ENCODE measurements at regions not wholly inside any gene's neighbourhood (a gene's known extent, or its start where the extent isn't known, plus 50 kb on each side); places are given as distances from the start of the nearest gene placed in this dataset.

DNA sequence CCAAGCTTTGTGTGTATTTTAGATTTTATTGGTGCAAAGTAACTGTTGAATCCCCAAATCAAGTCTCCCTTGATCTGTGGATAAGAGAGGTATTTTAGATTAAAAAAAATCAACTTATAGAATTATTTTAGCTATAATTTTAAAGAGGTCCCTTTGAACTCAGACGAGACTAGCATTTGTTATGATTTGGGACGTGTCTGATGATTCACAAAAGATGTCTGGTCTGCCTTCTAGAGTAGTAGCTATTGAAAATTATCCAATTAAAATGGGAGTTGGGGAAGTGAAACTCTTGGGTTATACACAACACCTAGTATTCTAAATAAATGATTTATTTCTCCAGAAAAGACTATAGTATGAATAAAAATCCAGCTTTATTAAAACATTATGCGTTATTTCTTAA, 227.9 kb upstream of the GRIA4 start:
- no peak overlapping the region for H3K27ac Mint-ChIP-seq
- Histone ChIP-seq H3K4me1 (ENCODE audit: control insufficient read depth, insufficient read depth, low read length, poor library complexity, severe bottlenecking) (no peaks in the 10 kb centered on the region), H3K9me3 (ENCODE audit: control insufficient read depth in 2 of 2, low read length in 2 of 2) (no peaks in the 10 kb centered on the region), H3K27ac (ENCODE audit: insufficient read depth, low read length, poor library complexity, severe bottlenecking) (no peak overlapping the region), H3K4me3 (ENCODE audit: low read depth, low read length) (no peak overlapping the region), H3K36me3 (ENCODE audit: control insufficient read depth, insufficient read depth, low read length) (no peaks in the 10 kb centered on the region), H3K27me3 (ENCODE audit: control insufficient read depth, insufficient read depth, low read length) (no peaks in the 10 kb centered on the region)
- DNase-seq (no peak), ATAC-seq (ENCODE audit: low read depth in 2 of 2) (no peak)
- H3K9me3 Mint-ChIP-seq: no peaks in the 10 kb centered on the region
- no peaks in the 10 kb centered on the region for H3K27me3 Mint-ChIP-seq
- no peaks in the 10 kb centered on the region for H3K36me3 Mint-ChIP-seq
- no peaks in the 10 kb centered on the region for H3K4me1 Mint-ChIP-seq
- H3K4me3 Mint-ChIP-seq: no peak overlapping the region

DNA sequence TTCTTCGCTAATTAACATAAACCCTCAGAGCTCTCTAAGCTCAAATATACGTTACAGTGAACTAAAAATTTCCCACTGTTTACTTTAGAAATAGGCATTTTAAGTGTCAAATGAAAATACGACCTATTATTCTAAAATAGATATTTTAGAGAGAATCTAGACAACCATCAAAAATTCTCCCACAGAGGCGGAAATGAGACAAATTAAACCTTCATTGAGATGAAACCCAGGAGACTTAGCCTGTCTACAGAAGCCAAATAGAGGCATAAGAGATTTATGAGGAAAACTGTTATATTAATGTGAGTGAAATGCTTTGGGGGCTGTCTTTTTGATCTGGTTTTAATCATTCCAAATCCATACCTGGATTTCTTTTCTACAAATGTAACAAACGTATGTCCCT, 232.0 kb upstream of the GRIA4 start:
- H3K4me3 Mint-ChIP-seq: no peak overlapping the region
- H3K27me3 Mint-ChIP-seq: no peaks in the 10 kb centered on the region
- H3K4me3 ChIP-seq (ENCODE audit: low read depth, low read length): no peak overlapping the region
- H3K27ac ChIP-seq (ENCODE audit: insufficient read depth, low read length, poor library complexity, severe bottlenecking): no peak overlapping the region
- no peaks in the 10 kb centered on the region for H3K4me1 Mint-ChIP-seq
- H3K36me3 Mint-ChIP-seq: no peaks in the 10 kb centered on the region
- no peaks in the 10 kb centered on the region for H3K36me3 ChIP-seq (ENCODE audit: control insufficient read depth, insufficient read depth, low read length)
- H3K9me3 ChIP-seq (ENCODE audit: control insufficient read depth in 2 of 2, low read length in 2 of 2): no peaks in the 10 kb centered on the region
- no peak overlapping the region for H3K27ac Mint-ChIP-seq
- H3K4me1 ChIP-seq (ENCODE audit: control insufficient read depth, insufficient read depth, low read length, poor library complexity, severe bottlenecking): no peaks in the 10 kb centered on the region
- H3K27me3 ChIP-seq (ENCODE audit: control insufficient read depth, insufficient read depth, low read length): no peaks in the 10 kb centered on the region
- no peak for DNase-seq
- no peak for ATAC-seq (ENCODE audit: low read depth in 2 of 2)
- peaks cover 0 to 20% (median 0%) of the 10 kb centered on the region in 7 donors for H3K9me3 Mint-ChIP-seq

- ATAC-seq (ENCODE audit: low read depth in 2 of 2) (no peak), DNase-seq (no peak)
- Histone ChIP-seq H3K27ac (ENCODE audit: insufficient read depth, low read length, poor library complexity, severe bottlenecking) (no peak overlapping the region), H3K9me3 (ENCODE audit: control insufficient read depth in 2 of 2, low read length in 2 of 2) (no peaks in the 10 kb centered on the region), H3K4me1 (ENCODE audit: control insufficient read depth, insufficient read depth, low read length, poor library complexity, severe bottlenecking) (no peaks in the 10 kb centered on the region), H3K27me3 (ENCODE audit: control insufficient read depth, insufficient read depth, low read length) (no peaks in the 10 kb centered on the region), H3K4me3 (ENCODE audit: low read depth, low read length) (no peak overlapping the region), H3K36me3 (ENCODE audit: control insufficient read depth, insufficient read depth, low read length) (no peaks in the 10 kb centered on the region)
- no peak overlapping the region for H3K4me3 Mint-ChIP-seq
- no peak overlapping the region for H3K27ac Mint-ChIP-seq
- H3K27me3 Mint-ChIP-seq: no peaks in the 10 kb centered on the region
- peaks cover 0 to 20% (median 0%) of the 10 kb centered on the region in 7 donors for H3K9me3 Mint-ChIP-seq
- H3K4me1 Mint-ChIP-seq: no peaks in the 10 kb centered on the region
- H3K36me3 Mint-ChIP-seq: no peaks in the 10 kb centered on the region
These were observed 232.6 kb upstream of the CARD18 start for GRCh38 chr11:105372206-105372605.

- ATAC-seq (ENCODE audit: low read depth in 2 of 2) (no peak), DNase-seq (no peak)
- Histone ChIP-seq H3K27me3 (ENCODE audit: control insufficient read depth, insufficient read depth, low read length) (no peaks in the 10 kb centered on the region), H3K36me3 (ENCODE audit: control insufficient read depth, insufficient read depth, low read length) (no peaks in the 10 kb centered on the region), H3K4me3 (ENCODE audit: low read depth, low read length) (no peak overlapping the region), H3K9me3 (ENCODE audit: control insufficient read depth in 2 of 2, low read length in 2 of 2) (no peaks in the 10 kb centered on the region), H3K4me1 (ENCODE audit: control insufficient read depth, insufficient read depth, low read length, poor library complexity, severe bottlenecking) (no peaks in the 10 kb centered on the region), H3K27ac (ENCODE audit: insufficient read depth, low read length, poor library complexity, severe bottlenecking) (no peak overlapping the region)
- Mint-ChIP-seq H3K36me3 (no peaks in the 10 kb centered on the region), H3K4me1 (no peaks in the 10 kb centered on the region), H3K9me3 (peaks cover 0 to 17% (median 0%) of the 10 kb centered on the region in 7 donors), H3K27me3 (no peaks in the 10 kb centered on the region), H3K27ac (no peak overlapping the region), H3K4me3 (no peak overlapping the region)
These were observed 231.7 kb upstream of the CARD18 start for GRCh38 chr11:105371311-105371710.

DNA sequence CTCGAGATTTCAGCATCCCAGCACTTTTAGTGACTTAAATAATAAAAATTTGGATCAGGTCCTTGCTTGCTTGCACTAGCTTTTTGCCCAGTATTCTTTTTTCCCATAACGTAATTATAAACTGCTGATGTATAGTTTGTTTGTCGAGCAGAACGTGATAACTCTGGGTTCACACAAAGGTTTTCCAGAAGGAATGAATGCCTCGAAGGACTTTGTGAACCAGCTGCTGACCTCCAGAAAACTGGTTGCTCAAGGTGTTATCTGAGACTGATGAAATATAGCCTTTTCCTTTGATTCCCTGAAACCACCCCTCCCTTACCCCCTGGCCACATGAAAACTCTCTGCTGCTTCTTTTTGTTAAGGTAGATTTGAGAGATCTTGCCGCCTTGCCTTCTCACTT, 229.1 kb upstream of the CARD18 start:
- no peak overlapping the region for H3K27ac ChIP-seq (ENCODE audit: insufficient read depth, low read length, poor library complexity, severe bottlenecking)
- Mint-ChIP-seq H3K4me1 (no peaks in the 10 kb centered on the region), H3K27ac (no peak overlapping the region), H3K4me3 (no peak overlapping the region), H3K36me3 (no peaks in the 10 kb centered on the region), H3K9me3 (no peaks in the 10 kb centered on the region), H3K27me3 (no peaks in the 10 kb centered on the region)
- H3K36me3 ChIP-seq (ENCODE audit: control insufficient read depth, insufficient read depth, low read length): no peaks in the 10 kb centered on the region
- DNase-seq: no peak
- H3K4me1 ChIP-seq (ENCODE audit: control insufficient read depth, insufficient read depth, low read length, poor library complexity, severe bottlenecking): no peaks in the 10 kb centered on the region
- H3K9me3 ChIP-seq (ENCODE audit: control insufficient read depth in 2 of 2, low read length in 2 of 2): no peaks in the 10 kb centered on the region
- no peak overlapping the region for H3K4me3 ChIP-seq (ENCODE audit: low read depth, low read length)
- H3K27me3 ChIP-seq (ENCODE audit: control insufficient read depth, insufficient read depth, low read length): no peaks in the 10 kb centered on the region
- no peak for ATAC-seq (ENCODE audit: low read depth in 2 of 2)

DNA sequence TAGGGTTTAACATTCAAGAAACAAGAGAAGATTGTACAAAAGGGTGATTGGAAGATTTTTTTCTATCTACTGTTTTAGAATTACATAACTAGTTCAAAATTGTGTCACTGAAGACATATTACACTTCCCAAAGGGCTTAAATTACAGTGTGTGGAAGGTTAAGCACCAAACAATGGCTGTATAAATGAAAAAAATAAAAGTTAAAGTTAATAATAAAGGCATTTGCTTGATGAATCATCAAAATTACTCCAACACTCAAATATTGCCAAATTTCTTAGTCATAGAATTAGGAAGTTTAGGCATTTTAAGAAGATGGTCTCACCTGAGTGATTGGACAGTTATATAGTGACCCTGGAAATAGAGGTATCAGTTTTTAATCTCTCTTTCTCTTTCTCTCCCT, 227.6 kb upstream of the CARD18 start:
- Histone ChIP-seq H3K4me3 (ENCODE audit: low read depth, low read length) (no peak overlapping the region), H3K27me3 (ENCODE audit: control insufficient read depth, insufficient read depth, low read length) (no peaks in the 10 kb centered on the region), H3K4me1 (ENCODE audit: control insufficient read depth, insufficient read depth, low read length, poor library complexity, severe bottlenecking) (no peaks in the 10 kb centered on the region), H3K27ac (ENCODE audit: insufficient read depth, low read length, poor library complexity, severe bottlenecking) (no peak overlapping the region), H3K36me3 (ENCODE audit: control insufficient read depth, insufficient read depth, low read length) (no peaks in the 10 kb centered on the region), H3K9me3 (ENCODE audit: control insufficient read depth in 2 of 2, low read length in 2 of 2) (no peaks in the 10 kb centered on the region)
- Mint-ChIP-seq H3K9me3 (no peaks in the 10 kb centered on the region), H3K27me3 (no peaks in the 10 kb centered on the region), H3K36me3 (no peaks in the 10 kb centered on the region), H3K27ac (no peak overlapping the region), H3K4me3 (no peak overlapping the region), H3K4me1 (no peaks in the 10 kb centered on the region)
- DNase-seq (no peak), ATAC-seq (ENCODE audit: low read depth in 2 of 2) (no peak)

DNA sequence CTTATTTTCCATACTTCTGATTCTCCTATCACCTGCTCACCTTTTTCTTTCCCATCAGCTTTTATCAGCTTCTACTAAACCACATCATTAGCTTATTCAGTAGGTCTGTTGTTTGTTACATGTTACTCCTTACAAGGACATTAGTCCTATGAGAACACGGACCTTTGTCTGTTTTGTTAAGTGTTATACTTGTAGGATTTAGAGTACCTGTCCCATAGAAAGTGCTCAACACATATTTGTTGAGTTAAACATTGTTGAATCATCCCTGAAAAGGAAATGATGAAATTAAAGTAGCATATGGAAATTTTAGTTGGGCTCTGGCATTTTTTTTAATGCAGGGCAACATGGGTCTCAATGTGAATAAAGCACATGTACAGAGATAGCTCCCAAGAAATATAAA, 222.1 kb upstream of the CARD18 start:
- Histone ChIP-seq H3K9me3 (ENCODE audit: control insufficient read depth in 2 of 2, low read length in 2 of 2) (no peaks in the 10 kb centered on the region), H3K36me3 (ENCODE audit: control insufficient read depth, insufficient read depth, low read length) (no peaks in the 10 kb centered on the region), H3K4me3 (ENCODE audit: low read depth, low read length) (no peak overlapping the region), H3K27ac (ENCODE audit: insufficient read depth, low read length, poor library complexity, severe bottlenecking) (no peak overlapping the region), H3K4me1 (ENCODE audit: control insufficient read depth, insufficient read depth, low read length, poor library complexity, severe bottlenecking) (no peaks in the 10 kb centered on the region), H3K27me3 (ENCODE audit: control insufficient read depth, insufficient read depth, low read length) (no peaks in the 10 kb centered on the region)
- Mint-ChIP-seq H3K27ac (no peak overlapping the region), H3K4me1 (peaks cover 0 to 2% (median 0%) of the 10 kb centered on the region in 4 donors), H3K9me3 (no peaks in the 10 kb centered on the region), H3K4me3 (no peak overlapping the region), H3K36me3 (no peaks in the 10 kb centered on the region), H3K27me3 (no peaks in the 10 kb centered on the region)
- DNase-seq (no peak), ATAC-seq (ENCODE audit: low read depth in 2 of 2) (no peak)

- Histone ChIP-seq H3K27ac (ENCODE audit: insufficient read depth, low read length, poor library complexity, severe bottlenecking) (no peak overlapping the region), H3K9me3 (ENCODE audit: control insufficient read depth in 2 of 2, low read length in 2 of 2) (no peaks in the 10 kb centered on the region), H3K27me3 (ENCODE audit: control insufficient read depth, insufficient read depth, low read length) (no peaks in the 10 kb centered on the region), H3K36me3 (ENCODE audit: control insufficient read depth, insufficient read depth, low read length) (no peaks in the 10 kb centered on the region), H3K4me3 (ENCODE audit: low read depth, low read length) (no peak overlapping the region), H3K4me1 (ENCODE audit: control insufficient read depth, insufficient read depth, low read length, poor library complexity, severe bottlenecking) (no peaks in the 10 kb centered on the region)
- no peaks in the 10 kb centered on the region for H3K27me3 Mint-ChIP-seq
- no peak overlapping the region for H3K4me3 Mint-ChIP-seq
- H3K4me1 Mint-ChIP-seq: peaks cover 0 to 2% (median 0%) of the 10 kb centered on the region in 4 donors
- ATAC-seq (ENCODE audit: low read depth in 2 of 2) (no peak), DNase-seq (no peak)
- H3K27ac Mint-ChIP-seq: no peak overlapping the region
- no peaks in the 10 kb centered on the region for H3K36me3 Mint-ChIP-seq
- H3K9me3 Mint-ChIP-seq: no peaks in the 10 kb centered on the region
These were observed 218.2 kb upstream of the CARD18 start for GRCh38 chr11:105357764-105358163.
